Astrocyte (in vitro differentiated cells and primary cell): ENCODE measurements at regions not wholly inside any gene's neighbourhood (a gene's known extent, or its start where the extent isn't known, plus 50 kb on each side); places are given as distances from the start of the nearest gene placed in this dataset.

Source experiments
- DNase-seq: peaks from one replicate; pipeline ENCODE4 v3.0.0-alpha.2; 2010; ENCODE audit warnings: low read depth
- FAIRE-seq: peaks from 2 replicates; lab custom pipeline; 2011; peaks lifted over from hg19 to GRCh38; lab: Jason Lieb, UNC
- H2AFZ ChIP-seq: 2 replicates; pipeline ENCODE4 v1.6.0; 2012; ENCODE audit warnings: low read depth, low read length, inconsistent platforms
- H3K27ac ChIP-seq: 2 replicates; pipeline ENCODE4 v1.5.1; 2011; ENCODE audit warnings: low read depth, low read length, inconsistent platforms
- H3K27me3 ChIP-seq: 2 replicates; pipeline ENCODE4 v1.6.0; 2011; ENCODE audit warnings: low read length, inconsistent platforms; ENCODE audit not compliant: insufficient read depth
- H3K36me3 ChIP-seq: 2 replicates; pipeline ENCODE4 v1.5.1; 2011; ENCODE audit warnings: low read length, inconsistent platforms; ENCODE audit not compliant: insufficient read depth
- H3K4me1 ChIP-seq: 2 replicates; pipeline ENCODE4 v1.5.1; 2011; ENCODE audit warnings: low read length, inconsistent platforms; ENCODE audit not compliant: insufficient read depth
- H3K4me2 ChIP-seq: 2 replicates; pipeline ENCODE4 v1.6.0; 2012; ENCODE audit warnings: low read length, inconsistent platforms
- H3K4me3 ChIP-seq: 2 replicates; pipeline ENCODE4 v1.5.1; 2011; ENCODE audit warnings: low read depth, mild to moderate bottlenecking, low read length, inconsistent platforms; ENCODE audit not compliant: insufficient read depth
- H3K79me2 ChIP-seq: 2 replicates; pipeline ENCODE4 v1.6.0; 2012; ENCODE audit warnings: mild to moderate bottlenecking, low read length, inconsistent platforms; ENCODE audit not compliant: insufficient read depth
- H3K9ac ChIP-seq: 2 replicates; pipeline ENCODE4 v1.6.0; 2012; ENCODE audit warnings: mild to moderate bottlenecking, low read length, inconsistent platforms
- H3K9me3 ChIP-seq: 2 replicates; pipeline ENCODE4 v1.5.1; 2012; ENCODE audit warnings: low read depth, mild to moderate bottlenecking, low read length, inconsistent platforms; ENCODE audit not compliant: insufficient read depth
- H4K20me1 ChIP-seq: 2 replicates; pipeline ENCODE4 v1.6.0; 2012; ENCODE audit warnings: low read length, inconsistent platforms; ENCODE audit not compliant: insufficient read depth
- H3K27ac Mint-ChIP-seq: one replicate; pipeline ENCODE4 v1.8.0; 2021; ENCODE audit warnings: mild to moderate bottlenecking, mixed read lengths; ENCODE audit not compliant: unreplicated experiment
- H3K27me3 Mint-ChIP-seq: one replicate; pipeline ENCODE4 v1.8.0; 2021; ENCODE audit warnings: low read depth, mixed read lengths; ENCODE audit not compliant: unreplicated experiment
- H3K36me3 Mint-ChIP-seq: one replicate; pipeline ENCODE4 v1.8.0; 2021; ENCODE audit warnings: low read depth, mixed read lengths; ENCODE audit not compliant: unreplicated experiment
- H3K4me1 Mint-ChIP-seq: one replicate; pipeline ENCODE4 v1.8.0; 2021; ENCODE audit warnings: low read depth, mixed read lengths; ENCODE audit not compliant: unreplicated experiment
- H3K4me3 Mint-ChIP-seq: one replicate; pipeline ENCODE4 v1.8.0; 2021; ENCODE audit warnings: mild to moderate bottlenecking, moderate library complexity, mixed read lengths; ENCODE audit not compliant: unreplicated experiment
- H3K9me3 Mint-ChIP-seq: one replicate; pipeline ENCODE4 v1.8.0; 2021; ENCODE audit warnings: mild to moderate bottlenecking, mixed read lengths; ENCODE audit not compliant: unreplicated experiment
- CTCF ChIP-seq: IDR thresholded peaks from 2 replicates; pipeline ENCODE4 v1.5.1; 2011; ENCODE audit warnings: low read depth, mild to moderate bottlenecking, inconsistent platforms, low read length, moderate library complexity; ENCODE audit not compliant: insufficient read depth
- EZH2 ChIP-seq: IDR thresholded peaks from 2 replicates; pipeline ENCODE4 v1.6.1; 2012; ENCODE audit warnings: mild to moderate bottlenecking, low read length, inconsistent platforms; ENCODE audit not compliant: insufficient read depth

GRCh38 chr2:225916692-225917091, 517.2 kb downstream of the NYAP2 start:
- Histone ChIP-seq H3K4me3 (no peak overlapping the region), H3K36me3 (no peaks in the 10 kb centered on the region), H3K27ac (no peak overlapping the region), H3K9ac (no peak overlapping the region), H3K9me3 (no peaks in the 10 kb centered on the region), H3K4me2 (no peak overlapping the region), H3K4me1 (no peaks in the 10 kb centered on the region), H2AFZ (no peak overlapping the region), H3K27me3 (no peaks in the 10 kb centered on the region), H4K20me1 (no peaks in the 10 kb centered on the region), H3K79me2 (no peaks in the 10 kb centered on the region)
- FAIRE-seq (no peak), DNase-seq (no peak)
- TF ChIP-seq EZH2 (no peak), CTCF (no peak)
- Mint-ChIP-seq H3K36me3 (no peaks in the 10 kb centered on the region), H3K27me3 (no peaks in the 10 kb centered on the region), H3K27ac (no peak overlapping the region), H3K9me3 (no peaks in the 10 kb centered on the region), H3K4me1 (no peaks in the 10 kb centered on the region), H3K4me3 (no peak overlapping the region)

GRCh38 chr2:225911019-225911418, 511.5 kb downstream of the NYAP2 start:
- no peaks in the 10 kb centered on the region for H3K4me1 ChIP-seq
- no peak overlapping the region for H2AFZ ChIP-seq
- FAIRE-seq, result no peak
- no peak overlapping the region for H3K9ac ChIP-seq
- Mint-ChIP-seq H3K27ac (no peak overlapping the region), H3K9me3 (no peaks in the 10 kb centered on the region), H3K4me3 (no peak overlapping the region), H3K36me3 (no peaks in the 10 kb centered on the region), H3K27me3 (no peaks in the 10 kb centered on the region), H3K4me1 (no peaks in the 10 kb centered on the region)
- H3K9me3 ChIP-seq, result no peaks in the 10 kb centered on the region
- no peaks in the 10 kb centered on the region for H3K79me2 ChIP-seq
- DNase-seq, result peak; percentile 46
- H3K27ac ChIP-seq, result no peak overlapping the region
- no peak overlapping the region for H3K4me3 ChIP-seq
- H3K36me3 ChIP-seq, result no peaks in the 10 kb centered on the region
- H3K4me2 ChIP-seq, result no peak overlapping the region
- no peaks in the 10 kb centered on the region for H4K20me1 ChIP-seq
- TF ChIP-seq EZH2 (no peak), CTCF (no peak)
- H3K27me3 ChIP-seq, result no peaks in the 10 kb centered on the region

DNA sequence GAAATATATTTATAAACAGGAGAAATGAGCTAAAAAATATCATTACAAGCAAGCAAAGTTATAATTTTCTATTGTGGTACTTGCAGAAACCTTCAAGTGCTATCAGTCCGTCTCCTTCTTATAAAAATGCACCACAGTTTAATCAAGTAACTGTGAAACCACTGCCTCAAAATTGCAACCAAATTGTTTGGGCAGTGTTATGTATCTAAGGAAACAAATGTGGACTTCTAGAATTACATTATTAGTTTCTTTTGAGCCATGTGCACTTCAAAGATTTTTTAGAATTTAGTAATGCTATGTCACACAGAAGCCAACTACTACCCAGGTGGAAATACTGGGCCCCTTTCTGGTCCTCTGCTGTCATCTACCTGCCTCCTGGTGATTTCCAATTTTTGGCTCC, 495.6 kb downstream of the NYAP2 start:
- Histone ChIP-seq H3K36me3 (no peaks in the 10 kb centered on the region), H3K4me1 (peaks cover 10% of the 10 kb centered on the region), H3K4me2 (peak overlapping the region; percentile 57), H2AFZ (no peak overlapping the region), H4K20me1 (no peaks in the 10 kb centered on the region), H3K9me3 (no peaks in the 10 kb centered on the region), H3K9ac (peak overlapping the region; percentile 53), H3K4me3 (no peak overlapping the region), H3K27ac (peak overlapping the region; percentile 76), H3K27me3 (no peaks in the 10 kb centered on the region), H3K79me2 (no peaks in the 10 kb centered on the region)
- Mint-ChIP-seq H3K27ac (peak overlapping the region; percentile 100), H3K4me3 (no peak overlapping the region), H3K27me3 (no peaks in the 10 kb centered on the region), H3K4me1 (peaks cover 14% of the 10 kb centered on the region), H3K9me3 (no peaks in the 10 kb centered on the region), H3K36me3 (no peaks in the 10 kb centered on the region)
- no peak for TF ChIP-seq CTCF
- TF ChIP-seq EZH2, result no peak
- FAIRE-seq (no peak), DNase-seq (peak; percentile 46)
